Ectodermal cell (in vitro differentiated cells): ENCODE measurements at regions not wholly inside any gene's neighbourhood (a gene's known extent, or its start where the extent isn't known, plus 50 kb on each side); places are given as distances from the start of the nearest gene placed in this dataset.
"Not testable (repeated sequence)": the region's sequence is repeated elsewhere in the genome, so short reads cannot be mapped to it uniquely, and the experiment has no call there.

Source experiments
- H3K27ac ChIP-seq: 2 replicates; pipeline ENCODE4 v1.7.0; 2013; ENCODE audit warnings: mild to moderate bottlenecking, low read depth, low read length; ENCODE audit not compliant: insufficient read depth, poor library complexity, severe bottlenecking
- H3K27me3 ChIP-seq: 2 replicates; pipeline ENCODE4 v1.7.0; 2013; ENCODE audit warnings: mild to moderate bottlenecking, low read length; ENCODE audit not compliant: insufficient read depth, control insufficient read depth, poor library complexity, severe bottlenecking
- H3K36me3 ChIP-seq: one replicate; pipeline ENCODE4 v1.7.0; 2013; ENCODE audit warnings: low read length; ENCODE audit not compliant: control insufficient read depth, insufficient read depth
- H3K4me1 ChIP-seq: one replicate; pipeline ENCODE4 v1.7.0; 2013; ENCODE audit warnings: low read length; ENCODE audit not compliant: control insufficient read depth, insufficient read depth
- H3K4me3 ChIP-seq: 2 replicates; pipeline ENCODE4 v1.7.0; 2013; ENCODE audit warnings: low read depth, low read length, control low read depth; ENCODE audit not compliant: insufficient read depth
- H3K9me3 ChIP-seq: 2 replicates; pipeline ENCODE4 v1.7.0; 2013; ENCODE audit warnings: mild to moderate bottlenecking, low read length, moderate library complexity; ENCODE audit not compliant: control insufficient read depth
- WGBS, 2 experiments: methylation state at CpG; one replicate each; pipeline ENCODE4 v1.1.7; 2013; ENCODE audit warnings: missing lambda C conversion rate in 2 of 2; 5-methylcytosine and 5-hydroxymethylcytosine counted together

DNA sequence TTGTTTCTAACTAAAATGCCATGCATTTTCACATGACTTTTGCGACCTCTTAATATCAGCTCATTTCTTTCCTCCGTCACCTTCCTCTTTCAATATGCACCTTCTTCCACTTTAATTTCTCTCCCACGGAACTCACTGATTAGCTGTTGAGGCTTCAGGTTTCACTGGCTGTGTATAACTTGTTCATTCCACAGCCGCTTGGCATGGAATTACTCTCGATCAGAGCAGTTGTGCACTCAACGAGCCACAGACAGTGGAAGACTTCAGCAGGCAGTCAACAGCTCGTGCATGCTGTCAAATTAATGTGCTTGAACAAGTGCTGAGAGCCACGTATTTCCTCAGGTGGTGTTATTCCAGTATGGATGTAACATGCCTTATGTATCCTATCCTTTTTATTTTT, 491.2 kb upstream of the DDX18 start:
- Histone ChIP-seq H3K9me3 (no peaks in the 10 kb centered on the region), H3K4me1 (no peaks in the 10 kb centered on the region), H3K36me3 (no peaks in the 10 kb centered on the region), H3K4me3 (no peak overlapping the region), H3K27me3 (no peaks in the 10 kb centered on the region), H3K27ac (no peak overlapping the region)
- WGBS, 2 experiments = 90 to 91% methylated on average over 8 of the region's 8 CpGs

DNA sequence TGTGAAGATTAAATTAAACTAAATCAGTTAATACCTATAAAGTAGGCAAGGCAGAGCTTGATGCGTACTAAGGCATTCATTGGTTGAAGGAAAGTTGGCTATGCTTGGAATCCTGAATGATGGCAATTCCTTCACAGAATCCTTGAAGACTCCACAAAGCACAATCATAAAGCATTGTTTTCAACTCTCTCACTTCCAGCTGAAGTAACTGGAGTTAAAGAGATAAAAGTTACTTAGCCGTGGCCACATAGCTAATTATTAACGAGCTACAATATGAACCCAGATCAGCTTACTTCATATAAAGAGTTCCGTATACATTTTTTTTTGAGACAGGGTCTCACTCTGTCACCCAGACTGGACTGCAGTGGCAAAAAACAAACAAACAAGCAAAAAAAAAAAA, 483.9 kb upstream of the DDX18 start:
- H3K4me3 ChIP-seq = no peak overlapping the region
- 66% methylated on average over 4 of the region's 4 CpGs for WGBS, 2 experiments
- no peaks in the 10 kb centered on the region for H3K4me1 ChIP-seq
- H3K27ac ChIP-seq = no peak overlapping the region
- H3K36me3 ChIP-seq = no peaks in the 10 kb centered on the region
- no peaks in the 10 kb centered on the region for H3K27me3 ChIP-seq
- H3K9me3 ChIP-seq = no peaks in the 10 kb centered on the region

DNA sequence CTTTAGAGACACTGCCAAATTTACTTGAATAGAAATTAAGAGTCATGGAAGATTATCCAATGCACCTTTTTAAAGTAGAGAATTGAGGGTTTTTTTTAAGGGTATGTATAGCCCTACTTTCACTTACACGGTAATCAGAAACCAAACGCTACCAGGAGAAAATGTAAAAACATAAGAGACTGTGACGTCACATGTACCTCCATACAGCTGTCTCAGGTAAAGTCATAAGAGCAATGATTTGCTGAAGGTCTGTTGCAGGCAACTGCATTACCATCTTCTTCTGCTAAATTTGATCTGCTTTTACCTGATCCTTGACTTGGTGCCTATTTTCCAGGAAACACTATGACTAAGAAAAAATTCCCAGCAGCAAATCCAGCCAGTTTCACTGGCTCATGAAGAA, 478.5 kb upstream of the DDX18 start:
- Histone ChIP-seq H3K27me3 (no peaks in the 10 kb centered on the region), H3K4me3 (no peak overlapping the region), H3K27ac (no peak overlapping the region), H3K9me3 (no peaks in the 10 kb centered on the region), H3K4me1 (no peaks in the 10 kb centered on the region), H3K36me3 (no peaks in the 10 kb centered on the region)
- WGBS, 2 experiments = 97% methylated on average over 3 of the region's 3 CpGs

DNA sequence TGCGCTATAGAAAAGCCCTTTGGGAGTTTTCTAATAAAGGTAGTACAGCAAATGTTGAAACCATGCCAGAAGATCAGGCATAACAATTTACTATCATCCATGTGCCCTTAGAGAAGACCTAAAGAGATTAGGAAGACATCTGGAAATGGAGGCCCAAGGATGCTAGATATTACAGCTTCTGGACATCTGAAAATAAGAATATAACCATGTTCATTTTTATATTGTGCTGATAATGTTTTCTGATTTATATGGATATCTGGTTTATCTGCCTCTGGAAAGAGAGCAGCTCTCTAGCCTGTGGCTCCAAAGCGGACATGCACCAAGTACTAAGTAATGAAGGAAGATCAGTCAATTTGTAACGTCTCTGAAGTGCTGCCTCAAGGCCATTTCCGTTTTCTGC, 478.0 kb upstream of the DDX18 start:
- H3K9me3 ChIP-seq = no peaks in the 10 kb centered on the region
- no peak overlapping the region for H3K4me3 ChIP-seq
- H3K4me1 ChIP-seq = no peaks in the 10 kb centered on the region
- no peaks in the 10 kb centered on the region for H3K36me3 ChIP-seq
- H3K27ac ChIP-seq = no peak overlapping the region
- no peaks in the 10 kb centered on the region for H3K27me3 ChIP-seq
- WGBS, 2 experiments = 93% methylated on average over 3 to 4 of the region's 4 CpGs

DNA sequence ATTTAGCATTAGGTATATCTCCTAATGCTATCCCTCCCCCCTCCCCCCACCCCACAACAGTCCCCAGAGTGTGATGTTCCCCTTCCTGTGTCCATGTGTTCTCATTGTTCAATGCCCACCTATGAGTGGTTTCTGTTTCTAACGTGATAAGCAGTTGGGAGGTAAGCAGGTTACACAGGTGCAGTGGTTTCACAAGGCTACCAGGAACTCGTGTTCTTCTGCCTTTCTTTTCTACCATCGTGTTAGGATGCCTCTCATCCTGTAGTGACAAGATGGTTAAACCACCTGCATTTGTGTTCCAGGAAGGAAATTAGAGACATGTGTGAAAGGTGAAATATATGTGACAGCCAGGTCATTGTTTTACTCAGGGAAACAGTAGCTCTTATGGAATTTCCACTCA, 476.5 kb upstream of the DDX18 start:
- H3K27ac ChIP-seq, H3K4me1 ChIP-seq, H3K4me3 ChIP-seq, H3K36me3 ChIP-seq, H3K9me3 ChIP-seq, H3K27me3 ChIP-seq: not testable (repeated sequence)
- 91 to 97% methylated on average over 3 of the region's 3 CpGs for WGBS, 2 experiments

DNA sequence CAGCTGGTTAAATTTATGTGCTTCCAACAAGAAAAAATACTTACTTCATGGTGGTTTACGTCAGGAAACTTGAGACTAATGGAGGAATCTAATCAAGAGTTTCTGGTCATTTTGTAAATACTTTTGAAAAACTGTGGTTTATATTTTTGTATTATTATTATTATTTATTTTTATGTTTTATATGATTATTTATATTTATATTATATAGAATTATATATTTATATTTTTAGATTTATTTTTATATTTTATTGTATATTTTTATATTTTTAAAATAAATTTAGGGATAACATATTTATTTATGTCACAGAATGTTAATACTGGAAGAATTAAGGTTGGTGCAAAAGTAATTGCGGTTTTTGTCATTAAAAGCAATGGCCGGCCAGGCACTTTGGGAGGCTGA, 474.5 kb upstream of the DDX18 start:
- no peaks in the 10 kb centered on the region for H3K9me3 ChIP-seq
- WGBS, 2 experiments = 93 to 97% methylated on average over 2 to 3 of the region's 3 CpGs
- H3K4me1 ChIP-seq = no peaks in the 10 kb centered on the region
- H3K4me3 ChIP-seq = no peak overlapping the region
- H3K36me3 ChIP-seq = no peaks in the 10 kb centered on the region
- H3K27me3 ChIP-seq = no peaks in the 10 kb centered on the region
- no peak overlapping the region for H3K27ac ChIP-seq

DNA sequence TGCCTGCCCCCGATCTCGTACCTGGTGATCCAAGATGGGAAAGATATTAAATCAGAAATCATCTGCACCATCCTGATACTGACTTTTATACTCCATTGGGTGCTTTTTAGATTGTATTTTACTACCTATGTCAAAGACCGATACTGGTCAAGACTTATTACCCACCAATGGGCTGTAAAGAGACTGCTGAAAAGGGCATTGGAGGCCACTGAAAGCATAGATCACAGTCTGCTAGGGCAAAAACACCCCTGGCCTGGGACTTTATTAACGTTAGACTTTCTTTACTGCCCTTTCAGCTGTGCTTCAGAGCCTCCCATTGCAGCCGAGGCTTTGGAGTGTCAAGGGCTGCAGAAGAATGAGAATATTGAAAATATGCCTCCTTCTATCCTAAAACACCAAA, 472.8 kb upstream of the DDX18 start:
- WGBS, 2 experiments = 91 to 98% methylated on average over 4 to 5 of the region's 5 CpGs
- no peak overlapping the region for H3K27ac ChIP-seq
- no peak overlapping the region for H3K4me3 ChIP-seq
- no peaks in the 10 kb centered on the region for H3K4me1 ChIP-seq
- no peaks in the 10 kb centered on the region for H3K36me3 ChIP-seq
- H3K9me3 ChIP-seq = no peaks in the 10 kb centered on the region
- no peaks in the 10 kb centered on the region for H3K27me3 ChIP-seq

DNA sequence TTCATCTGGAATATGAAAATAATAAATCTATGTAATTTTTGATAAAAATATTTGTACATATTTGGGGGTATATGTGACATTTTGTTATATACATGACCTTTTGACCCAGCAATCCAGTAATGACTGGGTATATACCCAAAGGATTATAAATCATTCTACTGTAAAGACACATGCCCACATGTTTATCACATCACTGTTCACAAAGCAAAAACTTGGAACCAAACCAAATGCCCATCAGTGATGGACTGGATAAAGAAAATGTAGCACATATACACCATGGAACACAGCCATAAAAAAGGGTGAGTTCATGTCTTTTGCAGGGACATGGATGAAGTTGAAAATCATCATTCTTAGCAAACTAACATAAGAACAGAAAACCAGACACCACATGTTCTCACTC, 472.1 kb upstream of the DDX18 start:
- H3K36me3 ChIP-seq = no peaks in the 10 kb centered on the region
- H3K9me3 ChIP-seq = no peaks in the 10 kb centered on the region
- H3K27me3 ChIP-seq = no peaks in the 10 kb centered on the region
- no peak overlapping the region for H3K27ac ChIP-seq
- H3K4me3 ChIP-seq = no peak overlapping the region
- H3K4me1 ChIP-seq = no peaks in the 10 kb centered on the region

DNA sequence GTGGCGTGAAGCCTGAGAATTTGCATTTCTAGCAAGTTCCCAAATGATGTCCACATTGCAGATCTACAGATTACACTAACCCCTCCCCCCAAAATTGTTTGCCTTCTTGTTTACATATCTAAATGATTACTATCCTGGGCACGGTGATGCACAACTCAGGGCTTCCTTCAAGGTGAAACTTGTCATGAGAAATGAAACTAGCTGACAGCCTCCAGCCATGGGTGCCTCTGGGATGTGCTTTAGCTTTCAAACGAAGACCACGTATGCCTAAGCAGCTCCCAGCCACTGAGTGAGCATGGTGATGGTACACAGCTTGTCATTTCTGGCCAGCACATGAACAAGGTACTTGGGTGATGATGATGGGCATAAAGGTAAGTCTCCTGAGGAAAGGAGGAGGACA, 464.8 kb upstream of the DDX18 start:
- Histone ChIP-seq H3K27ac (no peak overlapping the region), H3K4me1 (no peaks in the 10 kb centered on the region), H3K27me3 (no peaks in the 10 kb centered on the region), H3K9me3 (no peaks in the 10 kb centered on the region), H3K4me3 (no peak overlapping the region), H3K36me3 (no peaks in the 10 kb centered on the region)
- WGBS, 2 experiments = 92 to 94% methylated on average over 4 of the region's 4 CpGs

DNA sequence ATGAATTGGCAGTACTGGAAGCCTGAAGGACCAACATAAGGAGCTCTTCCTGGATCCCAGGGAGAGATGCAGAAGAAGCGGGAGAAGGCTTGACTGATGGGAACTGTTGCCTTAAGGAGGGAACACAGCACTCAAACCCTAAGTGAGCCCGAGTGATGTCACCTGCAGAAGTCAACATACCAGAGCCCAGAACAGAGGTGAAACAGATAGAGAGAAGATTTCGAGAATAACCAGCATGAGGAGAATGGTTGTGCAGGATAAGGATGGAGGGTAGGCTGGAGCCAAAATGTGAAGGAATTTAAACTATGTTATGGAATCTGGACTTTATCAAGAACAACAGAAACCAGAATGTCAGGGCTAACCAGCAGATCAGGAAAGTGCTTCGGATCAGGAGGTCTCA, 463.1 kb upstream of the DDX18 start:
- no peaks in the 10 kb centered on the region for H3K36me3 ChIP-seq
- no peaks in the 10 kb centered on the region for H3K27me3 ChIP-seq
- no peak overlapping the region for H3K4me3 ChIP-seq
- H3K27ac ChIP-seq = no peak overlapping the region
- no peaks in the 10 kb centered on the region for H3K4me1 ChIP-seq
- WGBS, 2 experiments = 94 to 99% methylated on average over 4 of the region's 4 CpGs
- no peaks in the 10 kb centered on the region for H3K9me3 ChIP-seq

DNA sequence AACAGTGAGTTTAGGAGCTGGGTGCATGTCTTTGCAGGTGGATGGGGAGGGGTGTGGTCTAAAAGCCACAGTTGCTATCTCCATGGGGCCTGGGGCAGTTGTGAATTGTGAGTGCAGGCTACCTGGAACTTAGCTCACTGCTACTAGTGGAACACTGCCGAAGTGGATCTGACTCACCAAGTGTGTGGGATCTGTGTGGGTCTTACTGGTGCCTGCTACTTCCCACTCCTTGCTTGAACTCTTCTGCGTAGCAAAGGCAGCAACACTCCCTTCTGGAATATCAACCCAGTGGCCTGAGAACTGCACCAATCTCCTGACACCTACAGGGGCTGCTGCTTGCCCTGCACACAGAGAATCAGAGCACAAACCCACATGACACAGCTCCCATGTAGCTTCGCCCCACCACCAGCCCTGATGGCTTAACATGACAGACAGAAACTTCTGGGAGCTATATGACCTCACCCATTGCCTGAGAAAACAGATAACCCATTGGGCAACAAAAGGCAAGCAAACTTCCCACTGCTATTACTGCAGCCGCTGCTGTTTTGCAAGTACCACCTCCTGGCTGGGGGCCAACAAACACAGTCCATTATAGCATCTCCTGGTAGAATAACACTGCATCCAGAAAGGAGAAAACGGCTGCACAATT, 455.1 kb upstream of the DDX18 start:
- no peaks in the 10 kb centered on the region for H3K36me3 ChIP-seq
- H3K27ac ChIP-seq = no peak overlapping the region
- no peaks in the 10 kb centered on the region for H3K9me3 ChIP-seq
- H3K27me3 ChIP-seq = no peaks in the 10 kb centered on the region
- no peaks in the 10 kb centered on the region for H3K4me1 ChIP-seq
- 90 to 92% methylated on average over 5 of the region's 5 CpGs for WGBS, 2 experiments
- no peak overlapping the region for H3K4me3 ChIP-seq
